CD4-positive, alpha-beta T cell treated with Interleukin-12 subunit alpha and Interleukin-12 subunit beta, for 1 hour (primary cell): ENCODE measurements at regions not wholly inside any gene's neighbourhood (a gene's known extent, or its start where the extent isn't known, plus 50 kb on each side); places are given as distances from the start of the nearest gene placed in this dataset.

ENCODE experiments used
- DNase-seq: peaks from one replicate; pipeline ENCODE4 v3.0.0-alpha.2; 2020

- no peak for DNase-seq
These were observed 83.7 kb upstream of the EGLN3 start for GRCh38 chr14:34034447-34035176.

GRCh38 chr14:34032720-34033119 lies 81.8 kb upstream of the EGLN3 start:
- no peak for DNase-seq

- DNase-seq = no peak
These were observed 80.0 kb upstream of the EGLN3 start for GRCh38 chr14:34030864-34031263.

DNA sequence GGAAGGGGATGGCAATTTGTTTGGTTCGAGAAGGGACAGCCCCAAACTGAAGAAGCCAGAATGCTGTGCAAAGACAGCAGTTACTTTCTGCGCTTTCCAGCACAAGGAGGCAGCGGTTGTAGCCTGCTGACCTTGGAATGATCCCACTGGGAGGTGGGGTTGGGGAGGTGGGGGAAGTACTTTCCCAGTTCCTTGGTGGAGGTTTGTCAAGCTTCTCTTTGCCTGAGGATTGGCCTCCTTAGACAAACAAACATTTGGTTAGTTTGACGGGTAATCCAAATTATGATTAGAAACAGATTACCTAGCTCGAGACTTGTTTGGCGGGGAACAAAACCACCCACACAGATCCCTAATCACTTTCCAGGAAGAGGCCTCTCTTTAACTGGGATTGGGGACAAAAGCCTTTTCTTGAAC lies 79.1 kb upstream of the EGLN3 start:
- no peak for DNase-seq

GRCh38 chr14:34027990-34028495 lies 77.2 kb upstream of the EGLN3 start:
- DNase-seq = no peak

- DNase-seq = no peak
These were observed 76.5 kb upstream of the EGLN3 start for GRCh38 chr14:34027130-34027989.

GRCh38 chr14:34025325-34026017 lies 74.6 kb upstream of the EGLN3 start:
- DNase-seq = no peak

DNA sequence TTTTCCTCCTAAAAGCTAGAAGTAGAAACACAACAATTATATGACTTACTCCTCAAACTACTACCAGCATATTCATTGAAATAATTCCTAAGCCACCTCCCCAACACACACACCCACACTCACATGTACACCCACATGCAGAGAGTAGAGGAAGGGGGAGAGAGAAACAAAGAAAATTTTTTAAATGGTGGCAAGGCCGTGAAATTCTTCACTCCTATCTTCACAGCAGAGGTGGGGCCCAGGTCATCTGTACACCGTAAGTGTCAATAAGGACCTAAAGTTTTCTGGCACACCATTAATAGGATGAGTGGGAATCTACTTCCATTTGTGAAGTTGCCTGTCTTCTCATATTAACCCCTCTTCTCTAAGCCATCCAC lies 73.9 kb upstream of the EGLN3 start:
- no peak for DNase-seq

DNA sequence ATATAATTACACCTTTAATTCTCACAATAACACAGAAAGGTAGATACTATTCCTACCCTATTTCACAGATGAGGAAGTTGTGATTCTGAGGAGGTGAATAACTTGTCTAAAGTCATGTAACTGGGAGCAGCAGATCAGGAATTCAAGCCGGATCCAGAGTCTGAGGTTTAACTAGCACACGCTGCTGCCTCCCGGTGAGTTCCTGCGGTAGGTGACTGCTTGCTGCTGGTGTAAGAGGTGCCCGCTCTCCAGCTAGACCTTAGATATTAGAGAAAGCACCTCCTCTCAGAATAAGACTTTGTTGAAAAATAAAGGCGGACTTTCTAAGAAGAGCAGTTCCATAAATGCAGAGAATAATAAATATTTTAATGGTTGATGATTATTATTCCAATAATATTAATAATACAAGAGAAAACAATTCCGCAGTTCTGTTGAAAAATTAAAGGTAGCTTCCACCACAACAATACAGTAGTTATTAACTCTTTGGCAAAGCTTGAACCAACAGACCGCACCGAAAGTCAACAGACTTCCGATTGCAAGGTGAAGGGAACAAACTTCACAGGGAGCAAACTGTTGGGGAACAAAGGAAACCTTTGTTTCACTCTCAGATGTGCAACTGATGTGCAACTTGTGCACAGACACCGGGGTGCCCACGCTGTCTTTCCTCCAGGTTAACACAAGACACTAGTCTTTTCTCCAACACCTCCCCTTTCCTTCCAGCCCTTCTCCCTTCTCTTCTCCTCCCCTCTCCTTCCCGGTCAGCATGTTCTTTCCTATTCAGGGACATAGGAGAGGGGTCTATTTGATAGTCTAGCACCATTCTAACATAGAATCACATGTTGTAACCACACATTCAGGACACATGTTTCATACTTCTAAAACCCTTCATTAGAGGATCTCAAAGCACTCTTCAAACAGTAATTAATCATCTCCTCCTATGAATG lies 73.2 kb upstream of the EGLN3 start:
- DNase-seq = no peak

DNA sequence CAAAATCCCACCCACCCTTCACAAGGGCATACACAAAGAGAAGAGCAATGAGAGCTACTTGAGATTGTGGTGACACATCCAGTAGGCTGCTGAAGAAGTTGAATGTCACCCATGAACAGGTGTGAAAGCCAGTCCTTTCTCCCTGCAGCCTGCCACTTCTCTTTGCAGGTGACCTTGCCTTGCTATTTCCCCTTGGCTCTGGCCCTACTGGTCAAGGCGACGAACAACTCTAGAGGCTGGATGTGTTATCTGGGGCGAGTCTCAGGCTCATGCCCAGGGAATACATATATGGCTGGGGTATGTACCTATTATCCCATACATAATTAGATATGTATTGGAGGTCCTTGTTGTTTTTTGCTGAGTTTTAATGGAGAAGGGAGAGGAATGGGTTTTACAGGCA lies 70.2 kb upstream of the EGLN3 start:
- DNase-seq = no peak

DNA sequence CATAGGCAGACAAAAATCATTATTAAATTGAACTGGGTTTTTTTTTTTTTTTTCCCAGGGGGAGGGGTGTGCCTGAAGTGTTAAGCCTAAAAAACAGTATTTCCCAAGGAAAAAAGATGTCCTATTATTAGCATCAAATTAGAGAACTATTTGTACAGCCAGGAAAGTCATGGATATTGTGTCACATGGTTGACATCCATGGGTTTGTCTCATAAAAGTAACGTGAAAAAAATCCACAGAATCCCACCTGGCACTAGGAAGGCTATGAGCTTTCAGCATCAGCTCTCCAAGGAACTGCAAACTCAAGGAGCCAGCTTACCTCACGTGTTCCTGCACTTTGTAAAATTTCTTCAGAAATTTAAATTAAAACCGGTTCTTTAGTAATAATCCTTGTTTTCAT lies 69.1 kb upstream of the EGLN3 start:
- DNase-seq = no peak

DNA sequence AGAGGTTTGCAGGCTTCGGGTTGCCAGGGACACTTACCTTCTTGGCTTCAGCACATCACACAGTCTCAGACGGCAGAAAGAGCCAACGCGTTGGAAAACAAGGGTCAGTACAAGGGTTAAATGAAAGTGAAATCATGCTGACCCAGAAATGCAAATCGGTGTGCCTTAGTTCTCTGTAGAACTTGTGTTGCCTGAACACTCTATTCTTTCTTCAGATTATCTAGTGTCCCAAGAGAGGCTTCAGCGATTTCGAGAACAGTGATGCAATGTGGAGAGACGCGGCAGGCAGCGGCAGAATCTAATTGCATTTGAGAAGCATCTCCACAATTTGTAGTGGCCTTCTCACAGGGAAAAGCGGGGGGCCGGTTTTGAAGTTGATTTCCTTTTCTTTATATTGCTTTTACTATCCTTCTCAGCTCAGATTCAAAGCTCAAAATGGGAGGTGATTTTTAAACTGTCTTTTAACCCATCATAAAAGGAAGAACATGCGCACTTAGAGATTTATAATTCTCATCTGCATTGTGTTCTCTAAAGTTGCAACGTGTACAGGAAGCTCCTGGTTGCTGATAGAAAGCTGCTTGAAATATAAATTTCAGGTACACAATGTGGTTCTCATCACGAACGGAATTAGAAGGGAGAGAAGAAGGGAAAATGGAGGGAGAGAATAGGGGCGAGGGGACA lies 67.8 kb upstream of the EGLN3 start:
- DNase-seq = peak; percentile 35

- peak; percentile 18 for DNase-seq
These were observed 67.3 kb upstream of the EGLN3 start for GRCh38 chr14:34018125-34018524.

- DNase-seq = no peak
These were observed 64.5 kb upstream of the EGLN3 start for GRCh38 chr14:34015383-34015782.

DNA sequence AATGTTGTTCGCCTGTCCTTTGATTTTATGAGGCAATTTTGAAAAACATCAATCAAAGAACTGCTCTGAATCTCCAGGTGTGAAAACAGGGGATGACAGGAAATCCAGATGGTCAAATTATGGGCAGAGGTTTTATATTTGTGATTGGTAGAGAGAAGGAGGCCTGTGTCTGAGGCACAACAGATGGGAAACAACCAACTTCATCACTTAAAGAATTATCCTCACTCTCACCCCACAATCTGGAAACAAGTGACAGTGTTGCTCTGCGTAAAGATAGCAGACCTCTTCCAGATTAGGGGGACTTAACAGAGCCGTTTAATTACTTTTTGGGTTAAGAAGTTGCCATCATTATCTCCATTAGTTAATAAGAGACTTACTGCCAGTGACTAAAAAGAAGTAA lies 64.1 kb upstream of the EGLN3 start:
- DNase-seq = no peak

DNA sequence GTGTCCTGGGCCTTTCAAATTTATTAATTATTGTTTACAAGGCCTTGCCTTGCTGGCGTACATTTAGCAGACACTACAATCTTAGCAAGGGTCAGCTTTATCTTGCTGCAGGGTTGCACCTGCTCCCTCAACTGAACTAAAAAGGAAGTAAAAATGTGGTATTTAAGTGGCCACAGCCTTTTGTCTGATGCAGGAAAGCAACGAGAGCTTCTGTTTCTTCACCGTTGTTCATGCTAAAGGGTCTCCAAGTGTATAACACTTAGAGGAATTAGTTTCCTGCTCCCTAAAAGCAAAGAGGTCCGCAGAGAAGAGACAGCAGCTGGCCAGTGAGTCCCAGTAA lies 62.8 kb upstream of the EGLN3 start:
- no peak for DNase-seq

- DNase-seq = no peak
These were observed 62.3 kb upstream of the EGLN3 start for GRCh38 chr14:34012978-34013720.

- DNase-seq = no peak
These were observed 61.5 kb upstream of the EGLN3 start for GRCh38 chr14:34012369-34012768.

DNA sequence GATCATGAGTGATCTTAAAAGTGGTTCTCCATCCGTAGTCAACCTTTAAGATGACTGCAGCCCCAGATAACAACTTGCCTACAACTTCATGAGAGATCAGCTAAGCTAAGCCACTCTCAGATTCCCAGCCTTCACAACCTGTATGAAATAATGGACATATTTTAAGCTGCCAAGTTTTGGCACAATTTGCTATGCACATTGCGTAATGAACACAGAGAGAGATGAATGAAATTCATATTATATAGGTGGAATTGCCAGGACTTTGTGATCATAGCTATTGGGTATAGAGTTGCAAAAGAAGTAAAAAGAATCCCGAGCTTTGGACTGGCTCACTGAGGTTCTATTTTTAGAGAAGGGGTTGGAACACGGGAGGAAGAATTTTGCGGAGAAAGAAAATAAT lies 59.1 kb upstream of the EGLN3 start:
- no peak for DNase-seq

DNA sequence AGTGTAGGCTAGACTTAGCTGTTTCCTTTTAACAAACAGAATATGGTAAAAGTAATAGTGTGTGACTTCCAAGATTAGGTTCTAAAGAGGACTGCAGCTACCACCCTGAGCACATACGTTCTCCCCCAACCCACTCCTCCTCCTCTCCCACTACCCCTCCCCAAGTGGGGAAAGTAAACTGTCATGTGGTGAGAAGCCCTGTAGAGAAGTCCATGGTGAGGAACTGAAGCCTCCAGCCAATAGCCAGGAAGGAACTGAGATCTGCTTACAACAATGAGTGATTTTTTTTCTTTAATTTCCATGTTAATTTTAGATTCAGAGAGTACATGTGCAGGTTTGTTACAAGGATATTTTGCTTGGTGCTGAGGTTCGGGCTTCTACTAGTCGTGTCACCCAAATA lies 57.0 kb upstream of the EGLN3 start:
- DNase-seq = no peak

GRCh38 chr14:34005901-34006300 lies 55.0 kb upstream of the EGLN3 start:
- DNase-seq = no peak
